K562 (cell line): ENCODE measurements at regions not wholly inside any gene's neighbourhood (a gene's known extent, or its start where the extent isn't known, plus 50 kb on each side); places are given as distances from the start of the nearest gene placed in this dataset.

ENCODE experiments used
- ATAC-seq: fragments of 200-7000 bp; cut with Tn5 transposase; 3 replicates; pipeline ENCODE4 v1.9.1; 2020; ENCODE audit warnings: moderate library complexity
- BruUV-seq: library from RNA; stranded (reverse); fragments of 400-500 nt; replicated peaks from 2 replicates; lab custom pipeline; 2021; lab: Mats Ljungman, UMichigan
- CTCF ChIA-PET: fragments of 300-600 bp; formaldehyde crosslinking; extraction: SDS; loops from one replicate; lab custom pipeline; 2021; ENCODE audit warnings: low intra/inter-chr PET ratio; lab: Yijun Ruan, JAX
- POLR2A ChIA-PET: fragments of 300-600, 350-650 bp; sonication (Branson Sonifier 250); formaldehyde crosslinking; extraction: SDS; loops from one replicate; lab custom pipeline; 2021; ENCODE audit warnings: antibody characterized with exemption, inconsistent platforms; lab: Yijun Ruan, JAX
- DNase-seq, 4 experiments: peaks; one replicate each; pipeline versions ENCODE4 v3.0.0 to v3.0.0-alpha.2; 2011 to 2018; ENCODE audit warnings: low spot score in 3 of 4, mixed read lengths in 3 of 4; ENCODE audit errors: extremely low read depth in 1 of 4
- FAIRE-seq: peaks from 2 replicates; lab custom pipeline; 2011; peaks lifted over from hg19 to GRCh38; lab: Jason Lieb, UNC
- H2AFZ ChIP-seq: 2 replicates; pipeline ENCODE4 v1.6.0; 2011; ENCODE audit warnings: low read depth, low read length, control low read depth, inconsistent platforms
- H3K27ac ChIP-seq: fragments of 200-600 bp; 3 replicates; pipeline ENCODE4 v1.8.0; 2011; ENCODE audit warnings: low read depth, mild to moderate bottlenecking, control low read depth, inconsistent platforms, low read length, moderate library complexity, mixed read lengths; ENCODE audit errors: extremely low read depth
- H3K27me3 ChIP-seq, 2 experiments: fragments of 300-600 bp in 1 of 2; 2 replicates in 1 of 2; 3 replicates in 1 of 2; pipeline versions ENCODE4 v1.6.0 to v1.8.0; 2011; ENCODE audit warnings: inconsistent platforms in 2 of 2, low read length in 2 of 2, mild to moderate bottlenecking in 1 of 2, mixed read lengths in 1 of 2, moderate library complexity in 1 of 2; ENCODE audit not compliant: control insufficient read depth in 2 of 2, insufficient read depth in 2 of 2
- H3K36me3 ChIP-seq: fragments of 300-600 bp; 3 replicates; pipeline ENCODE4 v1.8.0; 2011; ENCODE audit warnings: mild to moderate bottlenecking, low read length, inconsistent platforms; ENCODE audit not compliant: control insufficient read depth, insufficient read depth
- H3K4me1 ChIP-seq, 2 experiments: fragments of 200-600 bp in 1 of 2; replicated peaks in 1 of 2; 2 replicates in 1 of 2; 3 replicates in 1 of 2; pipeline versions ENCODE4 v1.5.1 to v1.8.0; 2011; ENCODE audit warnings: inconsistent platforms in 2 of 2, low read length in 2 of 2, mild to moderate bottlenecking in 1 of 2, mixed read lengths in 1 of 2, moderate library complexity in 1 of 2; ENCODE audit not compliant: control insufficient read depth in 2 of 2, insufficient read depth in 2 of 2
- H3K4me2 ChIP-seq: 2 replicates; pipeline ENCODE4 v1.6.1; 2011; ENCODE audit warnings: low read length, control low read depth, inconsistent platforms, mixed read lengths; ENCODE audit not compliant: insufficient read depth
- H3K4me3 ChIP-seq: fragments of 200-600 bp; sonication (generic), shearing (Covaris generic); 2 replicates; pipeline ENCODE4 v1.5.1; 2016; ENCODE audit warnings: control low read depth, inconsistent platforms
- H3K79me2 ChIP-seq: fragments of 200-600 bp; 3 replicates; pipeline ENCODE4 v1.8.0; 2011; ENCODE audit warnings: low read length, inconsistent platforms; ENCODE audit not compliant: control insufficient read depth, insufficient read depth
- H3K9ac ChIP-seq, 2 experiments: 2 replicates each; pipeline versions ENCODE4 v1.6.0 to v1.6.1; 2011; ENCODE audit warnings: low read depth in 2 of 2, low read length in 2 of 2, control low read depth in 1 of 2, inconsistent platforms in 1 of 2, mild to moderate bottlenecking in 1 of 2, mixed read lengths in 1 of 2; ENCODE audit not compliant: insufficient read depth in 1 of 2
- H3K9me1 ChIP-seq: one replicate; pipeline ENCODE4 v1.6.0; 2011; ENCODE audit warnings: inconsistent platforms, mild to moderate bottlenecking, low read length, moderate library complexity; ENCODE audit not compliant: control insufficient read depth, insufficient read depth
- H3K9me3 ChIP-seq: replicated peaks from 2 replicates; pipeline ENCODE4 v1.5.1; 2011; ENCODE audit warnings: low read depth, low read length, inconsistent platforms; ENCODE audit not compliant: control insufficient read depth, insufficient read depth
- H4K20me1 ChIP-seq: replicated peaks from 2 replicates; pipeline ENCODE4 v1.6.1; 2011; ENCODE audit warnings: low read length, inconsistent platforms, mixed read lengths; ENCODE audit not compliant: control insufficient read depth, insufficient read depth
- DMBX1 ChIP-seq: fragments of 250-450 bp; sonication (Bioruptor Pico); IDR thresholded peaks from 2 replicates; pipeline ENCODE4 v1.8.0; 2022; ENCODE audit warnings: inconsistent platforms, mild to moderate bottlenecking, moderate library complexity, borderline replicate concordance
- FOS ChIP-seq: IDR thresholded peaks from 3 replicates; pipeline ENCODE4 v1.6.1; 2011; ENCODE audit not compliant: insufficient read length; ENCODE audit errors: extremely low read depth
- FOXK1 ChIP-seq: sonication (generic); formaldehyde crosslinking; IDR thresholded peaks from 2 replicates; pipeline ENCODE4 v1.8.0; 2022; ENCODE audit warnings: missing genetic modification reagents, mild to moderate bottlenecking, borderline replicate concordance
- GABPB1 ChIP-seq: sonication (generic); formaldehyde crosslinking; IDR thresholded peaks from 2 replicates; pipeline ENCODE4 v1.8.0; 2022; ENCODE audit warnings: mild to moderate bottlenecking, missing genetic modification reagents
- GATAD2B ChIP-seq: fragments of 450-650 bp; IDR thresholded peaks from 2 replicates; pipeline ENCODE4 v1.6.1; 2017; ENCODE audit warnings: mild to moderate bottlenecking, borderline replicate concordance
- LARP7 ChIP-seq: fragments of 450-650 bp; IDR thresholded peaks from 2 replicates; pipeline ENCODE4 v1.6.1; 2016
- MCM2 ChIP-seq: fragments of 450-650 bp; IDR thresholded peaks from 2 replicates; pipeline ENCODE4 v1.6.1; 2017; ENCODE audit warnings: low read depth, mild to moderate bottlenecking
- MEF2A ChIP-seq: IDR thresholded peaks from 2 replicates; pipeline ENCODE4 v1.6.1; 2011; ENCODE audit warnings: low read depth, mild to moderate bottlenecking, low read length, moderate library complexity; ENCODE audit not compliant: control insufficient read depth
- MTA1 ChIP-seq: fragments of 450-650 bp; IDR thresholded peaks from 2 replicates; pipeline ENCODE4 v1.6.1; 2017; ENCODE audit warnings: borderline replicate concordance
- NCOA2 ChIP-seq, 2 experiments: fragments of 450-650 bp; IDR thresholded peaks; 2 replicates each; pipeline ENCODE4 v1.6.1; 2018; ENCODE audit warnings: mild to moderate bottlenecking in 2 of 2, moderate library complexity in 1 of 2; ENCODE audit not compliant: partially characterized antibody in 2 of 2
- NONO ChIP-seq, 2 experiments: fragments of 200-400 bp in 1 of 2; fragments of 450-650 bp in 1 of 2; formaldehyde crosslinking in 1 of 2; IDR thresholded peaks; 2 replicates each; pipeline ENCODE4 v1.6.1; 2017; ENCODE audit warnings: low read depth in 2 of 2, mild to moderate bottlenecking in 2 of 2, moderate library complexity in 2 of 2, low read length in 1 of 2
- SETDB1 ChIP-seq: IDR thresholded peaks from one replicate; pipeline ENCODE4 v1.6.1; 2012; ENCODE audit warnings: low read length, control low read depth, inconsistent platforms
- TCF15 ChIP-seq: fragments of 250-450 bp; sonication (Bioruptor Pico); IDR thresholded peaks from 2 replicates; pipeline ENCODE4 v1.8.0; 2022; ENCODE audit warnings: moderate library complexity, mild to moderate bottlenecking, inconsistent platforms
- UBTF ChIP-seq, 2 experiments: IDR thresholded peaks; 2 replicates each; pipeline ENCODE4 v1.6.1; 2012; ENCODE audit warnings: improper control_type of control experiment in 2 of 2, low read depth in 2 of 2, low read length in 2 of 2, borderline replicate concordance in 1 of 2
- ZBTB33 ChIP-seq: sonication (generic); formaldehyde crosslinking; IDR thresholded peaks from 2 replicates; pipeline ENCODE4 v1.8.1; 2023; ENCODE audit warnings: mild to moderate bottlenecking, missing genetic modification reagents
- ZNF277 ChIP-seq: fragments of 250-450 bp; sonication (Bioruptor Pico); IDR thresholded peaks from 2 replicates; pipeline ENCODE4 v1.8.0; 2022; ENCODE audit warnings: inconsistent platforms, mild to moderate bottlenecking, moderate library complexity, borderline replicate concordance
- WGBS: fragments of 100-300 bp; shearing (Covaris generic); methylation state at CpG from one replicate; pipeline ENCODE4 v1.1.6; 2016; ENCODE audit warnings: low coverage, mixed read lengths; ENCODE audit not compliant: insufficient coverage; ENCODE audit errors: missing lambda C conversion rate; 5-methylcytosine and 5-hydroxymethylcytosine counted together
- in situ Hi-C: fragments of 300-500 bp; cut with MboI; formaldehyde crosslinking; loops from 4 replicates; pipeline ENCODE4 v1.15.0; 2018; ENCODE audit warnings: inconsistent platforms, mixed read lengths
- intact Hi-C: fragments of 100-400 bp; cut with micrococcal nuclease; formaldehyde crosslinking; loops from 2 replicates; pipeline ENCODE4 v1.14.2; 2022

GRCh38 chr1:8207202-8207601 lies 110.7 kb upstream of the SLC45A1 start:
- peaks cover 6 to 16% of the 10 kb centered on the region in 2 experiments for H3K4me1 ChIP-seq
- H3K4me3 ChIP-seq, result no peak overlapping the region
- FAIRE-seq (no peak), ATAC-seq (no peak), DNase-seq (no peak)
- BruUV-seq, result no TSS peak
- H3K27ac ChIP-seq, result no peak overlapping the region
- H3K9ac ChIP-seq, result no peak overlapping the region
- H3K36me3 ChIP-seq, result no peaks in the 10 kb centered on the region
- H4K20me1 ChIP-seq, result no peaks in the 10 kb centered on the region
- POLR2A ChIA-PET, result interaction anchor here (0.5 to 0.6 kb wide), 2 partner anchors 11 to 33 kb away, joined by 3 to 4 read pairs; no protein-coding TSS in a partner anchor
- no peaks in the 10 kb centered on the region for H3K9me1 ChIP-seq
- no peak overlapping the region for H3K4me2 ChIP-seq
- no peaks in the 10 kb centered on the region for H3K79me2 ChIP-seq
- no peaks in the 10 kb centered on the region for H3K9me3 ChIP-seq
- 49% methylated on average over 8 of the region's 8 CpGs for WGBS
- intact Hi-C loops, result no loop called here
- H3K27me3 ChIP-seq, result peaks cover 6 to 46% of the 10 kb centered on the region in 2 experiments; a peak in 3 of 5 replicates
- no peak overlapping the region for H2AFZ ChIP-seq
- CTCF ChIA-PET, result no interaction called here
- in situ Hi-C loops, result no loop called here
- no peak for TF ChIP-seq FOXK1 (CRISPR knock-in tag)
- no peak for TF ChIP-seq UBTF (IDR thresholded peaks at IDR 0.05; ENCODE audit: borderline replicate concordance in 1 of 2, low read depth in 2 of 2, low read length in 2 of 2)
- no peak for TF ChIP-seq ZNF277
- TF ChIP-seq NONO (IDR thresholded peaks at IDR 0.05; ENCODE audit: low read depth in 2 of 2, low read length in 1 of 2), result no peak
- no peak for TF ChIP-seq DMBX1 (CRISPR knock-in tag)
- TF ChIP-seq MTA1, result no peak
- TF ChIP-seq MCM2, result no peak
- TF ChIP-seq LARP7, result no peak
- no peak for TF ChIP-seq SETDB1
- TF ChIP-seq TCF15 (CRISPR knock-in tag), result no peak
- no peak for TF ChIP-seq FOS
- TF ChIP-seq MEF2A, result no peak
- TF ChIP-seq NCOA2 (IDR thresholded peaks at IDR 0.05; ENCODE audit: partially characterized antibody in 2 of 2), result no peak
- no peak for TF ChIP-seq GABPB1 (CRISPR knock-in tag)
- TF ChIP-seq ZBTB33 (CRISPR knock-in tag), result no peak
- TF ChIP-seq GATAD2B, result no peak
